DMS53 (cell line): ENCODE measurements at regions not wholly inside any gene's neighbourhood (a gene's known extent, or its start where the extent isn't known, plus 50 kb on each side); places are given as distances from the start of the nearest gene placed in this dataset.
A peak's percentile ranks its signal among the peaks of the same experiment; 100 is the strongest.
"Not testable (repeated sequence)": the region's sequence is repeated elsewhere in the genome, so short reads cannot be mapped to it uniquely, and the experiment has no call there.

Experiments
- DNase-seq: peaks from one replicate; lab custom pipeline; 2025; lab: John Stamatoyannopoulos, UW

DNA sequence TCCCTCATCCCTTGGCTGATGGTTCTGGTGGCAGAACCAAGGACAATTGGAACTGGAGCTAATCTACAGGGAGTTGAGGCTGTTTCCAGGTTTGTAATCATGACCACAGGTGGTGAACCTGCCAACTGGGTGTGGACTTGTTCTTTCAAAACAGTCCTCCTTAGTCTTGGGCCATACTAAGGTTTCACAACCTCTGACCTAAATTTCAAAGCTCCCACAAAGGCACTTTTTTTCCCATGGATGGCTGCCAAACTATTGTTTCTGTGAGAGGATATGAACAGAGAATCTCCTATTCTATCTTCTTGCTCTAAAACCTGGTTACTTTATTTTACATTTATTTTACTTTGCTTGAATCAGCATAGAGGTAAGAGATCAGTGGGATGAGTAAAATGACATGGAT, 106.5 kb upstream of the IZUMO3 start:
- no peak for DNase-seq

DNA sequence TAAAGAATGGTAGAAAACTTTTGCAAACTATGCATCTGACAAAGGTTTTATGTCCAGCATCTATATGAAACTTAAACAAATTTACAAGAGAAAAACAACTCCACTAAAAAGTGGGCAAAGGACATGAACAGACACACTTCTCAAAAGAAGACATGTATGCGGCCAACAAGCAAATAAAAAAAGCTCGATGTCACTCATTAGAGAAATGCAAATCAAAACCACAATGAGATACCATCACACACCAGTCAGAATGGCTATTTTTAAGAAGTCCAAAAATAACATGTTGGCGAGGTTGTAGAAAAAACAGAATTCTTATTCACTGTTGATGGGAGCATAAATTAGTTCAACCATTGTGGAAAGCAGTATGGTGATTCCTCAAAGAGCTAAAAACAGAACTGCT, 83.1 kb upstream of the IZUMO3 start:
- not testable (repeated sequence) for DNase-seq

GRCh38 chr9:24625097-24625496, 79.4 kb upstream of the IZUMO3 start:
- no peak for DNase-seq

DNA sequence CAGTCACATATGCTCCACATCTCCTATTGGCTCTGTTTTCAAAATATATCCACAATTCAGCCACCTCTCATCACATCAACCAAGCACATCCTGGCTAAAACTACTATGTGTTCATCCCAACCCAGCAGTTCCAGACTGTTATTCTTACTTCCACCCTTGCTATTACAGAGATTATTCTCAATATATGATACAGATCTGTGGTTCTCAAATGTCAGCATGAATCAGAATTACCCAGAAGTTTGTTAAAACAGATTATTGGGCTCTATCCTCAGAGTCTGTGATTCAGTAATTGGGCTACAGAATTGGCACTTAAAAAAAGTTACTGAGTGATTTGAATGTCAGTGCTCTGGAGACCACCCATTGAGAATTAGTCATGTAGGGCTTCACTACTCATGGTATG, 78.8 kb upstream of the IZUMO3 start:
- DNase-seq = no peak

- DNase-seq = no peak
Observed at GRCh38 chr9:24620741-24621140, 75.0 kb upstream of the IZUMO3 start.

DNA sequence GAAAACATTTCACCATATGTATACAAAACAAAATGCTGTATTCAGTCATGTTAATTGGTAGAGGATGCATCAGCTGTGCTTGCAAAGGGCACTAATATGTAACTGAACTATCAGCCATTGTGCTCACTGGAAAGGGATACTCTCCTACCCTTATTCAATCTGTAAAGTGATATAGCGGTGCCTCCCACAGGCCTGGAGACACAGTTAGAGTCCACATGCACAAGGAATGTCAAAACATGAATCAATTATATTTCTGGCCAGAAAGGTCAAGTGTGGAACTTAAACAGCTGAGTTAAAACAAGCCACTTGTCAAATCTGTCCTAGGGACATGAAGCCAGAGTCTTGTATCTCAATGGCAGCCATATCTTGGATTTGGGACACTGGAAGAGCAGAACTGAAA, 71.2 kb upstream of the IZUMO3 start:
- DNase-seq = peak; percentile 66

GRCh38 chr9:24614070-24614469, 68.4 kb upstream of the IZUMO3 start:
- DNase-seq = peak; percentile 48

DNA sequence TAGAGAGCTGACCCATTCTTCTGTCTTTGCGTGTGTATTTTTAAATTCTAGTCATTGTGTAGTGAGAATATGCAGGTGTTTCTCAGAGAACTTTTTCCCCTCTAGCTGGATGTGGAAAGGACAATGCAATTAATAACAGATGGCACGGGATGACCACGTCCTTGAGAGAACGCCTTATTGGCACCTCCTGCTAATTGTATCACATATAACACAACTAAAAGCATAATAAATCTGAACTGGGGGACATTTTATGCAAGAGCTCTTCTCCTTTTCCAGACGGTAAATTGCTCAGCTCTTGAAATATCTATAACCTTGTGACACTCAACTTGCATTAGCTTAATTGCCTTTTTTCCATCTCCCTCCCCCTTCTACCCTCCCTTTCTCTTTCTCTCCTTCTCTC, 62.9 kb upstream of the IZUMO3 start:
- no peak for DNase-seq

DNA sequence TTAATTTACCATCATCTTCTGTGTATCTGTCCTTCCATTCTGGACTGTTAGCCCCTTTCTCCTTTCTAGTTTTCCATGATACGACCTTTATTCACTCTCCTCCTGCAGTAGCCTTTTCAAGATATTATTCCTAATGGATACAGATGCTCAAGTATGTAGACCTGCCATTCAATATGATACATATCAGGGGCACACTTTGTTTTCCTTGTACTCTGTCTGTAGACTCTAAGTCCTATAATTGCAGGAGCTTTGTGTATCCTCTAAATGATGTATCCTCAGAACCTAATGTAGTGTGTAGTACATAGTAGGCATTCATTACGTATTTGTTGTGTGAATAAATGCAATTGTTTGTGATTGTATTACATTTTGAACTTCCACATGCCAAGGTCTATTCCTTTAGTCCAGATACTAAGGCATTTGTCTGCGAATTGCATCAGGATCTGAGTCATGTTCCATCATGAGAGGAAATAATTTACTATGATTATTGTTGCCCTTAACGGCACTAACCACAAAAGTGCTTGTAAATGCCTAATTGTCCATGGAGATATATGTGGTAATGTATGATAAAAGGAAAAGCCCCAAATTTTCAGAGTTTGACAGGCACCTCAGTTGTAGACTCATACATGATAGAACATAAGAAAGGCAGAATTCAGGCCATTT, 57.1 kb upstream of the IZUMO3 start:
- no peak for DNase-seq
